OCI-LY7 (cell line): ENCODE measurements at regions not wholly inside any gene's neighbourhood (a gene's known extent, or its start where the extent isn't known, plus 50 kb on each side); places are given as distances from the start of the nearest gene placed in this dataset.

ENCODE experiments used
- BruUV-seq: library from RNA; stranded (reverse); fragments of 400-500 nt; replicated peaks from 2 replicates; lab custom pipeline; 2021; lab: Mats Ljungman, UMichigan
- CTCF ChIA-PET: fragments of 300-600 bp; sonication (Branson Sonifier 250); formaldehyde crosslinking; loops from one replicate; lab custom pipeline; 2022; ENCODE audit warnings: antibody characterized with exemption; ENCODE audit not compliant: unreplicated experiment; lab: Charles Lee
- POLR2A ChIA-PET: fragments of 300-600 bp; sonication (Branson Sonifier 250); formaldehyde crosslinking; loops from one replicate; lab custom pipeline; 2022; ENCODE audit warnings: antibody characterized with exemption; lab: Charles Lee
- DNase-seq: peaks from one replicate; pipeline ENCODE4 v3.0.0-alpha.2; 2015; ENCODE audit warnings: low spot score
- H2AFZ ChIP-seq: fragments of 200-600 bp; sonication (generic), shearing (Covaris generic); 2 replicates; pipeline ENCODE4 v1.6.1; 2014; ENCODE audit warnings: mild to moderate bottlenecking, antibody characterized with exemption, low read length, moderate library complexity
- H3K27ac ChIP-seq: fragments of 200-600 bp; sonication (generic); 2 replicates; pipeline ENCODE4 v1.5.1; 2014; ENCODE audit warnings: mixed run types, low read depth, mild to moderate bottlenecking, moderate library complexity, low read length, inconsistent platforms; ENCODE audit not compliant: poor library complexity, severe bottlenecking
- H3K36me3 ChIP-seq: fragments of 200-600 bp; sonication (generic); 2 replicates; pipeline ENCODE4 v1.6.1; 2014; ENCODE audit warnings: mild to moderate bottlenecking, antibody characterized with exemption, low read length, moderate library complexity, mixed read lengths; ENCODE audit not compliant: insufficient read depth
- H3K4me1 ChIP-seq: fragments of 200-600 bp; sonication (generic); 2 replicates; pipeline ENCODE4 v1.5.1; 2014; ENCODE audit warnings: mild to moderate bottlenecking, low read length; ENCODE audit not compliant: insufficient read depth, poor library complexity, severe bottlenecking
- H3K4me2 ChIP-seq: fragments of 200-600 bp; sonication (generic); 2 replicates; pipeline ENCODE4 v1.6.1; 2014; ENCODE audit warnings: mild to moderate bottlenecking, low read length
- H3K4me3 ChIP-seq: fragments of 200-600 bp; sonication (generic); 2 replicates; pipeline ENCODE4 v1.5.1; 2014; ENCODE audit warnings: mild to moderate bottlenecking, low read depth, low read length; ENCODE audit not compliant: poor library complexity, severe bottlenecking
- H3K79me2 ChIP-seq: fragments of 200-600 bp; sonication (generic); 2 replicates; pipeline ENCODE4 v1.6.1; 2016; ENCODE audit warnings: low read depth, mild to moderate bottlenecking, low read length, moderate library complexity, mixed read lengths; ENCODE audit not compliant: insufficient read depth
- H3K9me2 ChIP-seq: fragments of 200-600 bp; sonication (generic); 2 replicates; pipeline ENCODE4 v1.6.1; 2016; ENCODE audit warnings: mild to moderate bottlenecking, low read length, mixed read lengths; ENCODE audit not compliant: insufficient read depth
- H3K9me3 ChIP-seq: fragments of 200-600 bp; sonication (generic); 2 replicates; pipeline ENCODE4 v1.6.1; 2014; ENCODE audit warnings: mild to moderate bottlenecking, mixed run types, low read length, mixed read lengths
- H4K20me1 ChIP-seq: fragments of 200-600 bp; sonication (generic); 2 replicates; pipeline ENCODE4 v1.6.1; 2014; ENCODE audit warnings: mild to moderate bottlenecking, antibody characterized with exemption, low read length, moderate library complexity, mixed read lengths; ENCODE audit not compliant: insufficient read depth
- CTCF ChIP-seq: fragments of 200-600 bp; sonication (generic); conservative IDR thresholded peaks from 2 replicates; pipeline ENCODE4 v1.5.1; 2014; ENCODE audit warnings: mild to moderate bottlenecking, antibody characterized with exemption, low read length, moderate library complexity, mixed read lengths
- EZH2phosphoT487 ChIP-seq: fragments of 200-600 bp; sonication (generic); IDR thresholded peaks from 2 replicates; pipeline ENCODE4 v1.6.1; 2018; ENCODE audit warnings: low read depth, borderline replicate concordance, mild to moderate bottlenecking, mixed run types, antibody characterized with exemption, low read length, moderate library complexity, mixed read lengths
- intact Hi-C: fragments of 100-400 bp; cut with micrococcal nuclease; formaldehyde crosslinking; loops from one replicate; pipeline ENCODE4 v1.10.0; 2022; ENCODE audit not compliant: unreplicated experiment

- Histone ChIP-seq H3K9me3 (no peaks in the 10 kb centered on the region), H3K4me3 (no peak overlapping the region), H4K20me1 (no peaks in the 10 kb centered on the region), H3K36me3 (no peaks in the 10 kb centered on the region), H3K9me2 (no peaks in the 10 kb centered on the region), H2AFZ (no peak overlapping the region), H3K27ac (no peak overlapping the region), H3K79me2 (no peaks in the 10 kb centered on the region), H3K4me1 (no peaks in the 10 kb centered on the region), H3K4me2 (no peak overlapping the region)
- POLR2A ChIA-PET, result no interaction called here
- no peak for TF ChIP-seq CTCF
- no peak for TF ChIP-seq EZH2phosphoT487
- BruUV-seq, result no TSS peak
- CTCF ChIA-PET, result no interaction called here
- DNase-seq, result no peak
- intact Hi-C loops, result no loop called here
Measured at GRCh38 chr15:29410338-29410737, 140.7 kb upstream of the NSMCE3 start.

GRCh38 chr15:29409890-29410289, 140.3 kb upstream of the NSMCE3 start:
- Histone ChIP-seq H3K4me3 (no peak overlapping the region), H3K9me3 (no peaks in the 10 kb centered on the region), H3K4me1 (no peaks in the 10 kb centered on the region), H3K36me3 (no peaks in the 10 kb centered on the region), H3K79me2 (no peaks in the 10 kb centered on the region), H2AFZ (no peak overlapping the region), H4K20me1 (no peaks in the 10 kb centered on the region), H3K4me2 (no peak overlapping the region), H3K27ac (no peak overlapping the region), H3K9me2 (no peaks in the 10 kb centered on the region)
- POLR2A ChIA-PET, result no interaction called here
- TF ChIP-seq EZH2phosphoT487, result no peak
- TF ChIP-seq CTCF, result no peak
- BruUV-seq, result no TSS peak
- no peak for DNase-seq
- CTCF ChIA-PET, result no interaction called here
- intact Hi-C loops, result no loop called here

- CTCF ChIA-PET, result no interaction called here
- Histone ChIP-seq H3K79me2 (no peaks in the 10 kb centered on the region), H4K20me1 (no peaks in the 10 kb centered on the region), H3K4me1 (no peaks in the 10 kb centered on the region), H3K4me3 (no peak overlapping the region), H2AFZ (no peak overlapping the region), H3K4me2 (no peak overlapping the region), H3K9me2 (no peaks in the 10 kb centered on the region), H3K27ac (no peak overlapping the region), H3K9me3 (no peaks in the 10 kb centered on the region), H3K36me3 (no peaks in the 10 kb centered on the region)
- no TSS peak for BruUV-seq
- intact Hi-C loops, result no loop called here
- POLR2A ChIA-PET, result no interaction called here
- TF ChIP-seq EZH2phosphoT487 (no peak), CTCF (no peak)
- no peak for DNase-seq
Measured at GRCh38 chr15:29405564-29405963, 135.9 kb upstream of the NSMCE3 start.
